OCI-LY3 (cell line): ENCODE measurements at regions not wholly inside any gene's neighbourhood (a gene's known extent, or its start where the extent isn't known, plus 50 kb on each side); places are given as distances from the start of the nearest gene placed in this dataset.

Experiments used
- CTCF ChIP-seq: fragments of 200-600, 300-600 bp; sonication (generic); IDR thresholded peaks from 2 replicates; pipeline ENCODE4 v1.5.1; 2014; ENCODE audit warnings: antibody characterized with exemption, low read length, low read depth
- EZH2phosphoT487 ChIP-seq: fragments of 200-600 bp; shearing (Covaris generic); IDR thresholded peaks from 2 replicates; pipeline ENCODE4 v1.6.1; 2018; ENCODE audit warnings: antibody characterized with exemption, mixed run types, low read depth

- TF ChIP-seq CTCF: no peak
- no peak for TF ChIP-seq EZH2phosphoT487
Observed at GRCh38 chr10:131697476-131698128, 203.2 kb upstream of the PPP2R2D start.
